ENCODE measurements at regions not wholly inside any gene's neighbourhood (a gene's known extent, or its start where the extent isn't known, plus 50 kb on each side); places are given as distances from the start of the nearest gene placed in this dataset.

- Histone ChIP-seq H3K9ac (ENCODE audit: low read depth in 1 of 2, low read length in 2 of 2) (no peak overlapping the region), H3K4me3 (ENCODE audit: low read depth in 1 of 3, low read length in 3 of 3) (no peak overlapping the region), H3K4me1 (ENCODE audit: control insufficient read depth in 4 of 4, insufficient read depth in 4 of 4, low read length in 3 of 4) (no peaks in the 10 kb centered on the region), H3K36me3 (ENCODE audit: control insufficient read depth in 4 of 4, insufficient read depth in 3 of 4, low read depth in 1 of 4, low read length in 3 of 4) (no peaks in the 10 kb centered on the region), H3K27me3 (ENCODE audit: control insufficient read depth in 4 of 4, insufficient read depth in 4 of 4, low read length in 3 of 4) (peaks cover 0 to 5% (median 0%) of the 10 kb centered on the region in 4 donors), H3K9me3 (ENCODE audit: control insufficient read depth in 4 of 4, low read length in 3 of 4) (no peaks in the 10 kb centered on the region), H3K27ac (ENCODE audit: low read depth in 1 of 2, low read length in 2 of 2) (no peak overlapping the region)
- TF ChIP-seq JUND (IDR thresholded peaks at IDR 0.05) = no peak
- no peak for TF ChIP-seq ATF3 (IDR thresholded peaks at IDR 0.05)
- no peak for DNase-seq (ENCODE audit: low spot score)
Measured at GRCh38 chr2:67799886-67800285, 262.9 kb downstream of the C1D start.

GRCh38 chr2:67802291-67802690 is 260.5 kb downstream of the C1D start:
- Histone ChIP-seq H3K27me3 (ENCODE audit: control insufficient read depth in 4 of 4, insufficient read depth in 4 of 4, low read length in 3 of 4) (no peaks in the 10 kb centered on the region), H3K9me3 (ENCODE audit: control insufficient read depth in 4 of 4, low read length in 3 of 4) (no peaks in the 10 kb centered on the region), H3K9ac (ENCODE audit: low read depth in 1 of 2, low read length in 2 of 2) (no peak overlapping the region), H3K4me3 (ENCODE audit: low read depth in 1 of 3, low read length in 3 of 3) (no peak overlapping the region), H3K27ac (ENCODE audit: low read depth in 1 of 2, low read length in 2 of 2) (no peak overlapping the region), H3K4me1 (ENCODE audit: control insufficient read depth in 4 of 4, insufficient read depth in 4 of 4, low read length in 3 of 4) (no peaks in the 10 kb centered on the region), H3K36me3 (ENCODE audit: control insufficient read depth in 4 of 4, insufficient read depth in 3 of 4, low read depth in 1 of 4, low read length in 3 of 4) (no peaks in the 10 kb centered on the region)
- WGBS = 48% methylated on average over 2 of the region's 2 CpGs
- no peak for DNase-seq (ENCODE audit: low spot score)
- no peak for TF ChIP-seq RAD21 (IDR thresholded peaks at IDR 0.05)
- TF ChIP-seq FOXA1 (IDR thresholded peaks at IDR 0.05) = no peak
- no peak for TF ChIP-seq GABPA (IDR thresholded peaks at IDR 0.05 in 1 of 2, conservative IDR thresholded peaks at IDR 0.05 in 1 of 2)
- TF ChIP-seq ZBTB33 (IDR thresholded peaks at IDR 0.05) = no peak
- no peak for TF ChIP-seq REST (IDR thresholded peaks at IDR 0.05)
- TF ChIP-seq NR2F2 (IDR thresholded peaks at IDR 0.05) = no peak
- no peak for TF ChIP-seq ATF3 (IDR thresholded peaks at IDR 0.05)
- no peak for TF ChIP-seq TAF1 (conservative IDR thresholded peaks at IDR 0.05)
- TF ChIP-seq CTCF (IDR thresholded peaks at IDR 0.05; ENCODE audit: low read depth, low read length, missing input control) = no peak
- no peak for TF ChIP-seq HNF4G (IDR thresholded peaks at IDR 0.05)
- TF ChIP-seq MAX (IDR thresholded peaks at IDR 0.05) = no peak
- no peak for TF ChIP-seq YY1 (IDR thresholded peaks at IDR 0.05)
- TF ChIP-seq SP1 (IDR thresholded peaks at IDR 0.05) = no peak
- TF ChIP-seq EGR1 (IDR thresholded peaks at IDR 0.05; ENCODE audit: low read depth in 2 of 2) = no peak
- TF ChIP-seq RXRA (IDR thresholded peaks at IDR 0.05) = no peak
- no peak for TF ChIP-seq JUND (IDR thresholded peaks at IDR 0.05)
- no peak for TF ChIP-seq FOXA2 (IDR thresholded peaks at IDR 0.05)
- no peak for TF ChIP-seq HNF4A (conservative IDR thresholded peaks at IDR 0.05)
